ENCODE measurements at regions not wholly inside any gene's neighbourhood (a gene's known extent, or its start where the extent isn't known, plus 50 kb on each side); places are given as distances from the start of the nearest gene placed in this dataset.
"Not testable (repeated sequence)": the region's sequence is repeated elsewhere in the genome, so short reads cannot be mapped to it uniquely, and the experiment has no call there.

- no peak for DNase-seq
Observed at GRCh38 chr10:25076506-25077177, 60.2 kb downstream of the THNSL1 start.

GRCh38 chr10:25078658-25079431, 62.4 kb downstream of the THNSL1 start:
- DNase-seq, result no peak

GRCh38 chr10:25080880-25081581, 64.6 kb downstream of the THNSL1 start:
- DNase-seq, result peak; percentile 74 to 75

GRCh38 chr10:25082276-25083204, 66.1 kb downstream of the THNSL1 start:
- no peak for DNase-seq

- DNase-seq, result no peak
Observed at GRCh38 chr10:25083546-25084111, 67.2 kb downstream of the THNSL1 start.

- DNase-seq, result no peak
Observed at GRCh38 chr10:25084447-25084846, 68.0 kb downstream of the THNSL1 start.

GRCh38 chr10:25094590-25094989, 78.2 kb downstream of the THNSL1 start:
- no peak for DNase-seq

- DNase-seq, result no peak
Observed at GRCh38 chr10:25097669-25098411, 77.0 kb upstream of the GPR158 start.

- no peak for DNase-seq
Observed at GRCh38 chr10:25100141-25100540, 74.7 kb upstream of the GPR158 start.

GRCh38 chr10:25101461-25102146, 73.2 kb upstream of the GPR158 start:
- DNase-seq, result no peak

GRCh38 chr10:25102147-25102822, 72.5 kb upstream of the GPR158 start:
- DNase-seq, result no peak

- DNase-seq, result no peak
Observed at GRCh38 chr10:25103703-25104102, 71.1 kb upstream of the GPR158 start.

- no peak for DNase-seq
Observed at GRCh38 chr10:25104441-25104840, 70.4 kb upstream of the GPR158 start.

- DNase-seq, result no peak
Observed at GRCh38 chr10:25105262-25105661, 69.5 kb upstream of the GPR158 start.

GRCh38 chr10:25105743-25106260, 69.0 kb upstream of the GPR158 start:
- no peak for DNase-seq

GRCh38 chr10:25107756-25108155, 67.0 kb upstream of the GPR158 start:
- DNase-seq, result no peak

- DNase-seq, result not testable (repeated sequence)
Observed at GRCh38 chr10:25109896-25110295, 64.9 kb upstream of the GPR158 start.

- no peak for DNase-seq
Observed at GRCh38 chr10:25112016-25112415, 62.8 kb upstream of the GPR158 start.

- peak; percentile 75 to 79 for DNase-seq
Observed at GRCh38 chr10:25113191-25114035, 61.4 kb upstream of the GPR158 start.

Measured in NCI-H2081 (cell line).